Endothelial cell of umbilical vein (primary cell): ENCODE measurements at regions not wholly inside any gene's neighbourhood (a gene's known extent, or its start where the extent isn't known, plus 50 kb on each side); places are given as distances from the start of the nearest gene placed in this dataset.

ENCODE experiments used
- BruUV-seq: library from RNA; stranded (reverse); fragments of 400-500 nt; replicated peaks from 2 replicates; lab custom pipeline; 2021; lab: Mats Ljungman, UMichigan
- CTCF ChIA-PET: fragments of 300-600, 350-600 bp; sonication (Branson Sonifier 250); formaldehyde crosslinking; loops from one replicate; lab custom pipeline; 2021; ENCODE audit warnings: antibody characterized with exemption, inconsistent platforms; lab: Charles Lee
- POLR2A ChIA-PET: fragments of 300-600, 350-600 bp; sonication (Branson Sonifier 250); formaldehyde crosslinking; loops from one replicate; lab custom pipeline; 2021; ENCODE audit warnings: antibody characterized with exemption, inconsistent platforms; lab: Charles Lee
- DNase-seq: peaks from one replicate; pipeline ENCODE4 v3.0.0-alpha.2; 2011; ENCODE audit warnings: low read depth, low spot score
- FAIRE-seq: peaks from 2 replicates; lab custom pipeline; 2011; peaks lifted over from hg19 to GRCh38; lab: Jason Lieb, UNC
- H2AFZ ChIP-seq: 2 replicates; pipeline ENCODE4 v1.6.0; 2012; ENCODE audit warnings: low read depth, low read length, control low read depth, inconsistent platforms
- H3K27ac ChIP-seq: 2 replicates; pipeline ENCODE4 v1.5.1; 2011; ENCODE audit warnings: low read depth, mild to moderate bottlenecking, control low read depth, low read length, moderate library complexity; ENCODE audit not compliant: insufficient read depth
- H3K27me3 ChIP-seq, 2 experiments: 2 replicates each; pipeline versions ENCODE4 v1.6.0 to v1.6.1; 2011; ENCODE audit warnings: low read length in 2 of 2, mixed read lengths in 1 of 2; ENCODE audit not compliant: control insufficient read depth in 2 of 2, insufficient read depth in 2 of 2
- H3K36me3 ChIP-seq, 2 experiments: 2 replicates in 1 of 2; 3 replicates in 1 of 2; pipeline ENCODE4 v1.5.1; 2011; ENCODE audit warnings: low read length in 2 of 2, mild to moderate bottlenecking in 1 of 2, moderate library complexity in 1 of 2; ENCODE audit not compliant: control insufficient read depth in 2 of 2, insufficient read depth in 2 of 2; ENCODE audit errors: extremely low read depth in 1 of 2
- H3K4me1 ChIP-seq: 3 replicates; pipeline ENCODE4 v1.5.1; 2011; ENCODE audit warnings: mild to moderate bottlenecking, low read length; ENCODE audit not compliant: control insufficient read depth, insufficient read depth; ENCODE audit errors: extremely low read depth
- H3K4me2 ChIP-seq: 2 replicates; pipeline ENCODE4 v1.6.1; 2011; ENCODE audit warnings: low read length, control low read depth, mixed read lengths; ENCODE audit not compliant: insufficient read depth
- H3K4me3 ChIP-seq, 3 experiments: fragments of 200-600 bp in 1 of 3; sonication (generic), shearing (Covaris generic) in 1 of 3; replicated peaks in 1 of 3; 2 replicates each; pipeline ENCODE4 v1.5.1; 2011 to 2016; ENCODE audit warnings: control low read depth in 3 of 3, low read length in 3 of 3, mild to moderate bottlenecking in 2 of 3, inconsistent platforms in 1 of 3, low read depth in 1 of 3, moderate library complexity in 1 of 3; ENCODE audit not compliant: insufficient read depth in 1 of 3
- H3K79me2 ChIP-seq: 2 replicates; pipeline ENCODE4 v1.6.0; 2012; ENCODE audit warnings: low read length, inconsistent platforms; ENCODE audit not compliant: control insufficient read depth, insufficient read depth
- H3K9ac ChIP-seq: replicated peaks from 2 replicates; pipeline ENCODE3; 2011; ENCODE audit warnings: low read length, control low read depth; ENCODE audit not compliant: insufficient read depth; ENCODE audit errors: extremely low read depth
- H3K9me1 ChIP-seq: replicated peaks from 3 replicates; pipeline ENCODE4 v1.6.0; 2011; ENCODE audit warnings: mild to moderate bottlenecking, low read length; ENCODE audit not compliant: control insufficient read depth, insufficient read depth; ENCODE audit errors: extremely low read depth
- H3K9me3 ChIP-seq: replicated peaks from 2 replicates; pipeline ENCODE4 v1.5.1; 2012; ENCODE audit warnings: low read length, inconsistent platforms; ENCODE audit not compliant: control insufficient read depth, insufficient read depth
- H4K20me1 ChIP-seq: replicated peaks from 2 replicates; pipeline ENCODE3; 2011; ENCODE audit warnings: mild to moderate bottlenecking, low read length; ENCODE audit not compliant: control insufficient read depth, insufficient read depth; ENCODE audit errors: extremely low read depth
- CTCF ChIP-seq, 2 donors: IDR thresholded peaks; 1 replicate in 1 of 2; 2 replicates in 1 of 2; pipeline ENCODE4 v1.5.1; 2011; ENCODE audit warnings: low read length in 2 of 2, mild to moderate bottlenecking in 2 of 2, moderate library complexity in 2 of 2, control low read depth in 1 of 2, inconsistent platforms in 1 of 2, low read depth in 1 of 2; ENCODE audit not compliant: insufficient read depth in 1 of 2; ENCODE audit errors: extremely low read depth in 1 of 2
- EZH2 ChIP-seq: IDR thresholded peaks from 2 replicates; pipeline ENCODE4 v1.6.1; 2012; ENCODE audit warnings: borderline replicate concordance, low read depth, mild to moderate bottlenecking, moderate library complexity, low read length, inconsistent platforms; ENCODE audit not compliant: severe bottlenecking
- FOS ChIP-seq: IDR thresholded peaks from 2 replicates; pipeline ENCODE4 v1.6.1; 2011; ENCODE audit warnings: mild to moderate bottlenecking, low read length, moderate library complexity, borderline replicate concordance; ENCODE audit not compliant: insufficient read depth
- GATA2 ChIP-seq: IDR thresholded peaks from 2 replicates; pipeline ENCODE4 v1.7.0; 2011; ENCODE audit warnings: low read depth, mild to moderate bottlenecking, moderate library complexity, mixed read lengths, low read length; ENCODE audit not compliant: insufficient read length, insufficient read depth
- JUN ChIP-seq: IDR thresholded peaks from 2 replicates; pipeline ENCODE4 v1.6.1; 2011; ENCODE audit warnings: borderline replicate concordance, low read depth; ENCODE audit not compliant: insufficient read length, insufficient read depth
- MYC ChIP-seq: IDR thresholded peaks from one replicate; pipeline ENCODE4 v1.6.1; 2011; ENCODE audit warnings: mild to moderate bottlenecking, low read depth, low read length
- POLR2A ChIP-seq: IDR thresholded peaks from 2 replicates; pipeline ENCODE4 v1.6.1; 2012; ENCODE audit warnings: low read depth, mild to moderate bottlenecking, control low read depth, low read length
- POLR2AphosphoS5 ChIP-seq: IDR thresholded peaks from 2 replicates; pipeline ENCODE4 v1.6.1; 2012; ENCODE audit warnings: low read depth, mild to moderate bottlenecking, control low read depth, low read length, moderate library complexity; ENCODE audit not compliant: insufficient read depth
- dilution Hi-C: fragments of 300-500 bp; cut with MboI; formaldehyde crosslinking; loops from one replicate; pipeline ENCODE4 v1.15.0; 2019; ENCODE audit warnings: low sequenced_read_pairs; ENCODE audit not compliant: extremely low pct_ligation_motif_present
- intact Hi-C: fragments of 100-400 bp; cut with micrococcal nuclease; formaldehyde crosslinking; loops from one replicate; pipeline ENCODE4 v1.10.0; 2022
- TF ChIP-seq, protein P1 (sequence below): IDR thresholded peaks from 2 replicates; pipeline ENCODE4 v1.6.1; 2011; ENCODE audit not compliant: insufficient read depth, insufficient read length

GRCh38 chr2:53505826-53506225 is 261.8 kb upstream of the CHAC2 start:
- no peak for DNase-seq
- intact Hi-C loops (no loop called here), dilution Hi-C loops (no loop called here)
- Histone ChIP-seq H3K4me2 (no peak overlapping the region), H3K9me3 (no peaks in the 10 kb centered on the region), H2AFZ (no peak overlapping the region), H3K27me3 (no peaks in the 10 kb centered on the region), H3K36me3 (no peaks in the 10 kb centered on the region), H3K27ac (no peak overlapping the region), H3K79me2 (no peaks in the 10 kb centered on the region), H3K4me3 (no peak overlapping the region), H3K4me1 (no peaks in the 10 kb centered on the region), H3K9ac (no peak overlapping the region), H3K9me1 (no peaks in the 10 kb centered on the region), H4K20me1 (no peaks in the 10 kb centered on the region)
- ChIA-PET CTCF (no interaction called here), POLR2A (no interaction called here)
- BruUV-seq = no TSS peak
- FAIRE-seq = no peak
- TF ChIP-seq MYC (no peak), POLR2A (no peak), JUN (no peak), POLR2AphosphoS5 (no peak), EZH2 (no peak), CTCF (IDR thresholded peaks at IDR 0.05; ENCODE audit: extremely low read depth in 1 of 2, insufficient read depth in 1 of 2, low read depth in 1 of 2, low read length in 2 of 2) (no peak), GATA2 (no peak), FOS (no peak)
- TF ChIP-seq, protein P1, sequence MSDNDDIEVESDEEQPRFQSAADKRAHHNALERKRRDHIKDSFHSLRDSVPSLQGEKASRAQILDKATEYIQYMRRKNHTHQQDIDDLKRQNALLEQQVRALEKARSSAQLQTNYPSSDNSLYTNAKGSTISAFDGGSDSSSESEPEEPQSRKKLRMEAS = no peak
